HG03095 (cell line): ENCODE measurements at regions not wholly inside any gene's neighbourhood (a gene's known extent, or its start where the extent isn't known, plus 50 kb on each side); places are given as distances from the start of the nearest gene placed in this dataset.

Experiments
- ATAC-seq: cut with Tn5 transposase; IDR thresholded peaks from one replicate; pipeline ENCODE4 v1.9.1; 2021; ENCODE audit warnings: moderate library complexity; ENCODE audit not compliant: unreplicated experiment

- ATAC-seq = no peak
These were observed 69.9 kb upstream of the WDR26 start for GRCh38 chr1:224504297-224505041.

GRCh38 chr1:224505454-224506093, 71.0 kb upstream of the WDR26 start:
- ATAC-seq = no peak

GRCh38 chr1:224506141-224506814, 71.7 kb upstream of the WDR26 start:
- no peak for ATAC-seq

- ATAC-seq = no peak
These were observed 73.3 kb upstream of the WDR26 start for GRCh38 chr1:224507771-224508523.

- no peak for ATAC-seq
These were observed 75.3 kb upstream of the WDR26 start for GRCh38 chr1:224509907-224510306.

DNA sequence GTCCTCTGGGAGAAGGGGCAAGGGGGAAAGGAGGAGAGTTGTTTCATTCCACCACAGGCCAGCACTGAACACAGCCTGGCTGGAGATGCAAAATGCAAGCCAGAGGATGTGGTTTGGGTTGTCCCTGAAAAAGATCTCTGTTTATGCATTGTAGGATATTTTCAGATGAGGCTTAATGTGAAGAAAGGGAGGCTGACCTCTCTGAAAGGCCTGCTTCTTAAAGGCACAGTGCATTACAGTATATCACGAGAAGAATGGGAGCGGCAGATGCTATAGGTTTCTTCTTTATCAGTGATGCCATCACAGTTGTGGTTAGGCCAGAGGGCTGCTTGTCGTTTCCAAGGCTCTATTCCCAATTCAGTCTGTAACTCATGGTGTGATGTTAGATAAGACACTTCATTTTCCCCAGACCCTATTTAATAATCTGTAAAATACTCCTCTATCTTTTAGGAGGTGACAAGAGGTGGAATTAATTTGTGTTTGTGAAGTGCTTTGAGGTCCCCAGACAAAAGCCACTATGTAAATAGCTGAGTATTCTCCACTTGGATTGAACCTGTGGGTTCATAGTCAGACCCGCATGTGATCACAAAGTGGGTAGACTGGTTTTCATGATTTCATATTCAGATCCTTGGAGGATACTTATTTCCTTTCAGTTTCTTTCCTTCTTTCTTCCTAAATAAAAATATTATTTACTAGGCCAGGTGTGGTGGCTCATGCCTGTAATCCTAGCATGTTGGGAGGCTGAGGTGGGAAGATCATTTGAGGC, 76.5 kb upstream of the WDR26 start:
- ATAC-seq = no peak

- ATAC-seq = no peak
These were observed 78.1 kb upstream of the WDR26 start for GRCh38 chr1:224512600-224513151.

- no peak for ATAC-seq
These were observed 78.8 kb upstream of the WDR26 start for GRCh38 chr1:224513383-224513782.

DNA sequence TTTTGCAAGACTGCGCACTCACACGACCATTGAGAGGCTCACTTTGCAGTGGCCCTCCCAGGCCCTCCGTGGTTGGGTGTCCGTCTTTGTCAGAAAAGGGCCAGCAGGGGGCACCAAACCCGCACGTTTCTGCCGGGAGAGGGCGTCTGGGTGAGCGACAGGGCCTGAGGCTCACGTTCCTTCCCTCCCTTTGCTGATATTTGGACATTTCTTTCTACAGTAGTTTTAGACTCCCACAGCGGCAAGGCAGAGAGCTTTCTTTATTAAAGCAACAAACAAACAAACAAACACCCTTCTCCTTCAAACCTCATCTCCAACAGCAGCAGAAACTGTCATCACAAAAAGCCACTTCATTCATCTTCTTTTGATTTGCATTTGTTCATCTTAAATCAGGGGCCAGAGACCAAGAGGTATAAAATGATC, 79.2 kb upstream of the WDR26 start:
- ATAC-seq = peak; percentile 96

DNA sequence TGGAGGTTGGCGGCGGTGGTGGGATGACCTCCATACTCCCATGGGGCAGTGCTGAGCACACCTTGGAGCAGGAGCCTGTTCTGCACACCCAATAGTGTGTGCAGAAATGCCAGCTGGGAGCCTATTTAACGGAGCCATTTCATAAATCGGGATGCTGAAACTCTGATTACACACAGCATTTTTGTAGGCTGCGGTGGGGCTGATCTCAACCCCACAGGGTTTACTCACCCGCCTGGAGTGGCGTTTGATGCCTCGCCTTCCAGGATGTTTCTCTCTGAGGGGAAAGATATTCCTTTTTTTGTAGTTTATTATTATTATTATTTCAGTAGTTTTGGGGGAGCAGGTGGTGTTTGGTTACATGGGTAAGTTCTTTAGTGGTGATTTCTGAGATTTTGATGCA, 82.6 kb upstream of the WDR26 start:
- ATAC-seq = no peak

GRCh38 chr1:224518528-224518927, 83.9 kb upstream of the WDR26 start:
- ATAC-seq = no peak

DNA sequence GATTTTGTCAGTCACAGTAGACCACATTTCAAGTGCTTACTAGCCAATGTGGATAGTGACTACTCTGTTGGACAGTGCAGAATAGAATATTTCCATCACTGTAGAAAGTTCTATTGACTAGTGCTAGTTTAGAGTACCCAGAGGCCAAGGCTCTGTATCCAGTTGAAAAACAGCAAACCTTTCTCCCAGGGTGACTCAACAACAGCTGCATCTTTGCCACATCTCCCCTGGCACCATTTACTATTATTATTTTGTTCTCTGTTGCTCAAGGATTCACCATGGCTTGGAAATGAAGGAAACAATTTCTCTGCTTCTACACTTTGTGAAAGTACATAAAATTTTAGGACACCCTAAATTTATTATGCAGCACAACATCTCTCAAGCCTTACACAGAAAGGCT, 85.3 kb upstream of the WDR26 start:
- ATAC-seq = no peak

- no peak for ATAC-seq
These were observed 86.2 kb upstream of the WDR26 start for GRCh38 chr1:224520808-224521207.

- no peak for ATAC-seq
These were observed 87.5 kb upstream of the WDR26 start for GRCh38 chr1:224521904-224522734.

DNA sequence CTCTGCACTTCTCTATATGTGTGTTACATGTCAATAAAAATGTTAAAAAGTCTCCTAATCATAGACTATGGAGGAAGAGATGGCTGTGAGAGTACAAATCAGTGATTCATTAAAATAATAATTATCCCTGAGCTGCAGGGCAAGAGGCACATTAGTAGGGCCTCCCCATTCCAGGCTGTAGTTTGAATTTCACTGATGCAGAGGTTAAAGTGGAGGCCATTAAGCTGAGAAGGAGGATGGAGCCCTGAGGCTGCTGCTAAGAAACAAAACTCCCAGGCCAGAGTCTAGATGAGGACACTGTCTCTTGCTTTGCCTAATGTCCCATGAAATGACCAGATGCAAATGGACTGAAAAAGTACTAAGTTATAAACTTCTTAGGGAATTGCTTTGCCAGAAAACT, 89.1 kb upstream of the WDR26 start:
- no peak for ATAC-seq

DNA sequence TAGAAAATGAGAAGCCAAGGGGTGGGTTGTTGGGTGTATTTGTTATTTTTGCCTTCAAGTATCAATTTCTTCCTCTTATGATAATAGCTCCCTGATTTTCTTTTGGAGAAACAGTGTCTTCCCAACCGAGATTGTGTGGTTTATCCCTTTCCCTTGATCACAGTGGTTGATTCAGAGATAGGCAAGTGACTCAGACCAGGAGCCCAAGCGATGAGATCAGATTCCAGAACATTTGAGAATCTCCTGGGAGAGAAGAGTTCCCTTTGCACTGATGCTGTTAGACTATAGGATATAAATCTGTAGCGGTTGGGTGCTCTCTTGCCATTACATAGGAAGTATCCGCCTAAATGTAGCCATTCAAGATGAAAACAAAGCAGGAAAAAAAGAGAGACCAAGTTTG, 90.1 kb upstream of the WDR26 start:
- no peak for ATAC-seq

GRCh38 chr1:224525411-224526040, 90.6 kb upstream of the CNIH3 start:
- ATAC-seq = no peak

DNA sequence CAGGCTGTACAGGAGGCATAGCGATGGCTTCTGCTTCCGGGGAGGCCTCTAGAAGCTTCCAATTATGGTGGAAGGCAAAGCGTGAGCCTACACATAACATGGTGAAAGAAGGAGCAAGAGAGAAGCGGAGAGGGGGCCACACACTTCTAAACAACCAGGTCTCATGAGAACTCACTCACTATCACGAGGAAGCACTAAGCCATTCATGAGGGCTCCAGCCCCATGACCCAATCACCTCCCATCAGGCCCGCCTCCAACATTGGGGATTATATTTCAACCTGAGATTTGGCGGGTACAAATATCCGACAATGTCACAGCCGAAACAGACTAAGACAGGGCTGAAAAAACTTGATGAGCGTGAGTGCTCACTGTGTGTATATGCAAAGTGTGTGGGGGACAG, 89.3 kb upstream of the CNIH3 start:
- no peak for ATAC-seq

DNA sequence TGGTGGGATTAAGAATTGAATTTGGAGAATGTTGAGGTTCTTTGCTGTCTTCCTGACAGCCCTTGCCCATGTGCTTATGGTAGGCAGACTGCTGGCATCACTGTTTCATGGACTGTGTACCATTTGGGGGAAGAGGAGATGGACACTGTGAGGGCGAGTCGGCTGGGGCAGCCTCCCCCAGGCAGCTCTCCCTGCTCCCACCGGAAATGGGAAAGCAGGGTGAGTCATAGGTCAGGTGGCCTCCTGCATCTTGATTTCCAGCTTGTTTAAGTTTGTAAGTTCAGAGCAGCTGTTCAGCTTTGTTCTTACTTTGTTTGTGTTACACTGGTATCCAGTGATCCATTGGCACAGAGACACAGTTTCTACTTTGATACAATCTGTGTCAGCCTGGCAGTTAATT, 87.2 kb upstream of the CNIH3 start:
- no peak for ATAC-seq
